ENCODE measurements at regions not wholly inside any gene's neighbourhood (a gene's known extent, or its start where the extent isn't known, plus 50 kb on each side); places are given as distances from the start of the nearest gene placed in this dataset.

DNA sequence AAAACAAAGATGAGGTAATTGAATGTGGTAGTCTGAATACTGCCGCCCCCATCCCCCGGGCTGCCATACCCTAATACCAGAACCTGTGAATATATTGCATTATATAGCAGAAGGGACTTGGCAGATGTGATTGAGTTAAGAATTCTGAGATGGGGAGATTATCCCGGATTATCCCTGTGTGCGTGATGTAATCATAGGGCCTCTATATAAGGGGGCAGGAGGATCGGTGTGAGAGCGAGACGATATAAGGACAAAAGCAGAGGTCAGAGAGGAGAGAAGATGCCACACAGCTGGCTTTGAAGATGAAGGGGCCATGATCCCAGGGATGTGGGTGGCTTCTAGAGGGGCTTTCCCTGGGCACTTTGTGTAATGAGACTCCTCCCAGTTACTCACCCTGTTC is 101.7 kb upstream of the TLE1 start:
- TF ChIP-seq, protein P1, sequence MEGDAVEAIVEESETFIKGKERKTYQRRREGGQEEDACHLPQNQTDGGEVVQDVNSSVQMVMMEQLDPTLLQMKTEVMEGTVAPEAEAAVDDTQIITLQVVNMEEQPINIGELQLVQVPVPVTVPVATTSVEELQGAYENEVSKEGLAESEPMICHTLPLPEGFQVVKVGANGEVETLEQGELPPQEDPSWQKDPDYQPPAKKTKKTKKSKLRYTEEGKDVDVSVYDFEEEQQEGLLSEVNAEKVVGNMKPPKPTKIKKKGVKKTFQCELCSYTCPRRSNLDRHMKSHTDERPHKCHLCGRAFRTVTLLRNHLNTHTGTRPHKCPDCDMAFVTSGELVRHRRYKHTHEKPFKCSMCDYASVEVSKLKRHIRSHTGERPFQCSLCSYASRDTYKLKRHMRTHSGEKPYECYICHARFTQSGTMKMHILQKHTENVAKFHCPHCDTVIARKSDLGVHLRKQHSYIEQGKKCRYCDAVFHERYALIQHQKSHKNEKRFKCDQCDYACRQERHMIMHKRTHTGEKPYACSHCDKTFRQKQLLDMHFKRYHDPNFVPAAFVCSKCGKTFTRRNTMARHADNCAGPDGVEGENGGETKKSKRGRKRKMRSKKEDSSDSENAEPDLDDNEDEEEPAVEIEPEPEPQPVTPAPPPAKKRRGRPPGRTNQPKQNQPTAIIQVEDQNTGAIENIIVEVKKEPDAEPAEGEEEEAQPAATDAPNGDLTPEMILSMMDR (conservative IDR thresholded peaks at IDR 0.05 in 1 of 2, IDR thresholded peaks at IDR 0.05 in 1 of 2; ENCODE audit: extremely low read depth in 1 of 2, insufficient read depth in 1 of 2, low read depth in 1 of 2, low read length in 2 of 2), result no peak
- TF ChIP-seq EZH2 (IDR thresholded peaks at IDR 0.05; ENCODE audit: borderline replicate concordance, low read length), result no peak

Measured in mammary epithelial cell (primary cell).